WTC11 (cell line): ENCODE measurements at regions not wholly inside any gene's neighbourhood (a gene's known extent, or its start where the extent isn't known, plus 50 kb on each side); places are given as distances from the start of the nearest gene placed in this dataset.

ENCODE experiments used
- ATAC-seq: fragments of 200-7000 bp; cut with Tn5 transposase; 2 replicates; pipeline ENCODE4 v1.10.0; 2021; ENCODE audit warnings: mild to moderate bottlenecking, moderate library complexity
- CTCF ChIA-PET: fragments of 300-600 bp; sonication (Branson Sonifier 250); formaldehyde crosslinking; loops from one replicate; lab custom pipeline; 2021; ENCODE audit warnings: antibody characterized with exemption; lab: Charles Lee
- POLR2A ChIA-PET: fragments of 350-600 bp; sonication (Branson Sonifier 250); formaldehyde crosslinking; loops from one replicate; lab custom pipeline; 2021; ENCODE audit warnings: antibody characterized with exemption; lab: Charles Lee
- DNase-seq: peaks from one replicate; pipeline ENCODE4 v3.0.0; 2021; ENCODE audit warnings: low spot score
- H3K27ac Mint-ChIP-seq: 2 replicates; pipeline ENCODE4 v1.8.0; 2021; ENCODE audit warnings: mixed read lengths
- H3K27me3 Mint-ChIP-seq: 2 replicates; pipeline ENCODE4 v1.8.0; 2021; ENCODE audit warnings: low read depth, mild to moderate bottlenecking, moderate library complexity, mixed read lengths
- H3K36me3 Mint-ChIP-seq: 2 replicates; pipeline ENCODE4 v1.8.0; 2021; ENCODE audit warnings: mixed read lengths
- H3K4me1 Mint-ChIP-seq: 2 replicates; pipeline ENCODE4 v1.8.0; 2022; ENCODE audit warnings: mixed read lengths
- H3K4me3 Mint-ChIP-seq: 2 replicates; pipeline ENCODE4 v1.8.0; 2021; ENCODE audit warnings: mild to moderate bottlenecking, moderate library complexity, mixed read lengths
- H3K9me3 Mint-ChIP-seq: 2 replicates; pipeline ENCODE4 v1.8.0; 2021; ENCODE audit warnings: mixed read lengths
- ATF6 ChIP-seq: sonication (generic); formaldehyde crosslinking; IDR thresholded peaks from 2 replicates; pipeline ENCODE4 v1.8.1; 2023; ENCODE audit warnings: mild to moderate bottlenecking, missing genetic modification reagents
- CREB1 ChIP-seq: sonication (generic); formaldehyde crosslinking; IDR thresholded peaks from 2 replicates; pipeline ENCODE4 v1.8.0; 2023; ENCODE audit warnings: mild to moderate bottlenecking, missing genetic modification reagents
- CTCF ChIP-seq: fragments of 200-600 bp; IDR thresholded peaks from 2 replicates; pipeline ENCODE4 v1.8.0; 2022; ENCODE audit warnings: antibody characterized with exemption
- EMX1 ChIP-seq: fragments of 250-450 bp; sonication (Bioruptor Pico); IDR thresholded peaks from 2 replicates; pipeline ENCODE4 v1.8.0; 2021; ENCODE audit warnings: mild to moderate bottlenecking
- ETV6 ChIP-seq: sonication (generic); formaldehyde crosslinking; IDR thresholded peaks from 2 replicates; pipeline ENCODE4 v1.8.1; 2022; ENCODE audit warnings: mild to moderate bottlenecking, missing genetic modification reagents
- KAT7 ChIP-seq: sonication (generic); formaldehyde crosslinking; IDR thresholded peaks from 2 replicates; pipeline ENCODE4 v1.8.1; 2023; ENCODE audit warnings: missing genetic modification reagents, mild to moderate bottlenecking, borderline replicate concordance
- NFE2L1 ChIP-seq: sonication (generic); formaldehyde crosslinking; IDR thresholded peaks from 2 replicates; pipeline ENCODE4 v1.8.1; 2023; ENCODE audit warnings: missing genetic modification reagents
- PRDM15 ChIP-seq: sonication (generic); formaldehyde crosslinking; IDR thresholded peaks from 2 replicates; pipeline ENCODE4 v1.8.0; 2022; ENCODE audit warnings: missing genetic modification reagents
- PRRX2 ChIP-seq: fragments of 250-450 bp; sonication (Bioruptor Pico); IDR thresholded peaks from 2 replicates; pipeline ENCODE4 v1.8.0; 2021; ENCODE audit warnings: mild to moderate bottlenecking
- RORB ChIP-seq: fragments of 250-450 bp; sonication (Bioruptor Pico); IDR thresholded peaks from 2 replicates; pipeline ENCODE4 v1.9.0; 2021; ENCODE audit warnings: mild to moderate bottlenecking
- SMAD4 ChIP-seq: sonication (generic); formaldehyde crosslinking; IDR thresholded peaks from 2 replicates; pipeline ENCODE4 v1.8.0; 2022; ENCODE audit warnings: mild to moderate bottlenecking, missing genetic modification reagents
- SP1 ChIP-seq: sonication (generic); formaldehyde crosslinking; conservative IDR thresholded peaks from 2 replicates; pipeline ENCODE4 v1.8.1; 2022; ENCODE audit warnings: missing genetic modification reagents
- TEAD4 ChIP-seq: sonication (generic); formaldehyde crosslinking; IDR thresholded peaks from 2 replicates; pipeline ENCODE4 v1.8.0; 2022; ENCODE audit warnings: mild to moderate bottlenecking, missing genetic modification reagents
- USF2 ChIP-seq: sonication (generic); formaldehyde crosslinking; IDR thresholded peaks from 2 replicates; pipeline ENCODE4 v1.8.1; 2023; ENCODE audit warnings: mild to moderate bottlenecking, missing genetic modification reagents, moderate library complexity
- ZBTB21 ChIP-seq: sonication (generic); formaldehyde crosslinking; IDR thresholded peaks from 2 replicates; pipeline ENCODE4 v1.8.1; 2023; ENCODE audit warnings: mild to moderate bottlenecking, missing genetic modification reagents, borderline replicate concordance
- ZNF138 ChIP-seq: sonication (generic); formaldehyde crosslinking; conservative IDR thresholded peaks from 2 replicates; pipeline ENCODE4 v1.8.1; 2022; ENCODE audit warnings: mild to moderate bottlenecking, moderate library complexity, missing genetic modification reagents
- ZNF263 ChIP-seq: sonication (generic); formaldehyde crosslinking; IDR thresholded peaks from 2 replicates; pipeline ENCODE4 v1.8.1; 2022; ENCODE audit warnings: low read depth, mild to moderate bottlenecking, moderate library complexity, missing genetic modification reagents
- ZNF317 ChIP-seq: sonication (generic); formaldehyde crosslinking; IDR thresholded peaks from 2 replicates; pipeline ENCODE4 v1.8.1; 2023; ENCODE audit warnings: low read depth, mild to moderate bottlenecking, moderate library complexity, missing genetic modification reagents, borderline replicate concordance
- ZNF425 ChIP-seq: fragments of 250-450 bp; sonication (Bioruptor Pico); conservative IDR thresholded peaks from 2 replicates; pipeline ENCODE4 v1.9.0; 2021; ENCODE audit warnings: mild to moderate bottlenecking
- TF ChIP-seq, protein P1 (sequence below): fragments of 250-450 bp; sonication (Bioruptor Pico); IDR thresholded peaks from 2 replicates; pipeline ENCODE4 v1.9.0; 2021; ENCODE audit warnings: mild to moderate bottlenecking

DNA sequence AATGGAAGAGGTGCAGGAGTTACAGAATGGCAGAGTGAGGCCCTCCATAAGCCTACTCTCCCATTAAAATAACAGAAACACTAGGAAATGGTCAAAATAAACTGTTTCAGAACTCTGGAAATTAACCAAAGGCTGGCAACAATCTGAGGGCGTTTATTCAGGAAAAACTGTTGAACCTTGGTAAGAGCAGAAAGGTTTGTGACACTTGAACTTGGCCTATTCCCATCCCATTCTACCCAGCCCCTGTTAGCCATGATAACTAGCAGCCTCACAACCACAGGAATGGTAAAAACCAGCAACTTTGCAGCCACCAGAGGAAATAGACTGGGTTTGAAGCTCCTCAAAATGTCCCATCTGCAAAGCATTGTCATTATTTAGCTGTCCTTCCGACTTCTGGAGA, 256.8 kb downstream of the RHOU start:
- H3K9me3 Mint-ChIP-seq = no peaks in the 10 kb centered on the region
- H3K4me1 Mint-ChIP-seq = peaks cover 42% of the 10 kb centered on the region
- no peak for TF ChIP-seq ETV6
- no peak for TF ChIP-seq PRRX2 (CRISPR knock-in tag)
- no peak for TF ChIP-seq RORB (CRISPR knock-in tag)
- TF ChIP-seq ATF6 (CRISPR knock-in tag) = no peak
- TF ChIP-seq ZNF263 = no peak
- no peak for TF ChIP-seq NFE2L1
- no peak for TF ChIP-seq CTCF
- TF ChIP-seq EMX1 (CRISPR knock-in tag) = no peak
- TF ChIP-seq ZBTB21 (CRISPR knock-in tag) = no peak
- no peak for TF ChIP-seq TEAD4 (CRISPR knock-in tag)
- no peak for TF ChIP-seq PRDM15 (CRISPR knock-in tag)
- TF ChIP-seq, all 79 proteins: peak for 0
- ChIA-PET CTCF (interaction anchor here (1.2 kb wide), 1 partner anchor 257 kb away, joined by 3 read pairs; the partner anchor contains the start of gene RHOU), POLR2A (no interaction called here)
- DNase-seq (no peak), ATAC-seq (no peak)
- H3K36me3 Mint-ChIP-seq = no peaks in the 10 kb centered on the region
- H3K4me3 Mint-ChIP-seq = no peak overlapping the region
- H3K27me3 Mint-ChIP-seq = peaks cover 7% of the 10 kb centered on the region; the same call in 1 of the 2 replicates
- no peak overlapping the region for H3K27ac Mint-ChIP-seq

GRCh38 chr1:228992907-228993535, 257.7 kb downstream of the RHOU start:
- POLR2A ChIA-PET = no interaction called here
- CTCF ChIA-PET = interaction anchor here (1.2 kb wide), 1 partner anchor 258 kb away, joined by 3 read pairs; the partner anchor contains the start of gene RHOU
- DNase-seq (no peak), ATAC-seq (no peak)
- H3K27ac Mint-ChIP-seq = no peak overlapping the region
- H3K9me3 Mint-ChIP-seq = no peaks in the 10 kb centered on the region
- peaks cover 7% of the 10 kb centered on the region; the same call in 1 of the 2 replicates for H3K27me3 Mint-ChIP-seq
- no peak overlapping the region for H3K4me3 Mint-ChIP-seq
- no peaks in the 10 kb centered on the region for H3K36me3 Mint-ChIP-seq
- H3K4me1 Mint-ChIP-seq = peaks cover 34% of the 10 kb centered on the region
- TF ChIP-seq EMX1 (CRISPR knock-in tag) = no peak
- TF ChIP-seq, protein P1, sequence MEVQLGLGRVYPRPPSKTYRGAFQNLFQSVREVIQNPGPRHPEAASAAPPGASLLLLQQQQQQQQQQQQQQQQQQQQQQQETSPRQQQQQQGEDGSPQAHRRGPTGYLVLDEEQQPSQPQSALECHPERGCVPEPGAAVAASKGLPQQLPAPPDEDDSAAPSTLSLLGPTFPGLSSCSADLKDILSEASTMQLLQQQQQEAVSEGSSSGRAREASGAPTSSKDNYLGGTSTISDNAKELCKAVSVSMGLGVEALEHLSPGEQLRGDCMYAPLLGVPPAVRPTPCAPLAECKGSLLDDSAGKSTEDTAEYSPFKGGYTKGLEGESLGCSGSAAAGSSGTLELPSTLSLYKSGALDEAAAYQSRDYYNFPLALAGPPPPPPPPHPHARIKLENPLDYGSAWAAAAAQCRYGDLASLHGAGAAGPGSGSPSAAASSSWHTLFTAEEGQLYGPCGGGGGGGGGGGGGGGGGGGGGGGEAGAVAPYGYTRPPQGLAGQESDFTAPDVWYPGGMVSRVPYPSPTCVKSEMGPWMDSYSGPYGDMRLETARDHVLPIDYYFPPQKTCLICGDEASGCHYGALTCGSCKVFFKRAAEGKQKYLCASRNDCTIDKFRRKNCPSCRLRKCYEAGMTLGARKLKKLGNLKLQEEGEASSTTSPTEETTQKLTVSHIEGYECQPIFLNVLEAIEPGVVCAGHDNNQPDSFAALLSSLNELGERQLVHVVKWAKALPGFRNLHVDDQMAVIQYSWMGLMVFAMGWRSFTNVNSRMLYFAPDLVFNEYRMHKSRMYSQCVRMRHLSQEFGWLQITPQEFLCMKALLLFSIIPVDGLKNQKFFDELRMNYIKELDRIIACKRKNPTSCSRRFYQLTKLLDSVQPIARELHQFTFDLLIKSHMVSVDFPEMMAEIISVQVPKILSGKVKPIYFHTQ (CRISPR knock-in tag) = no peak
- TF ChIP-seq SP1 (CRISPR knock-in tag) = no peak
- no peak for TF ChIP-seq KAT7 (CRISPR knock-in tag)
- no peak for TF ChIP-seq RORB (CRISPR knock-in tag)
- TF ChIP-seq ZNF425 (CRISPR knock-in tag) = no peak
- TF ChIP-seq SMAD4 (CRISPR knock-in tag) = no peak
- TF ChIP-seq ZNF317 (CRISPR knock-in tag) = no peak
- TF ChIP-seq CREB1 (CRISPR knock-in tag) = no peak
- TF ChIP-seq USF2 (CRISPR knock-in tag) = no peak
- no peak for TF ChIP-seq ZNF138 (CRISPR knock-in tag)
